ENCODE measurements at regions not wholly inside any gene's neighbourhood (a gene's known extent, or its start where the extent isn't known, plus 50 kb on each side); places are given as distances from the start of the nearest gene placed in this dataset.

GRCh38 chr11:100459811-100460210 is 227.3 kb upstream of the ARHGAP42 start:
- no peak for DNase-seq (ENCODE audit: low read depth)
- TF ChIP-seq CTCF (IDR thresholded peaks at IDR 0.05; ENCODE audit: low read depth, low read length, missing control alignments) = no peak
- in situ Hi-C loops (cut with HindIII; ENCODE audit: low sequenced_read_pairs) = no loop called here
- H3K4me3 ChIP-seq (ENCODE audit: low read depth, low read length) = no peak overlapping the region

- in situ Hi-C loops (cut with HindIII; ENCODE audit: low sequenced_read_pairs) = no loop called here
- no peak for DNase-seq (ENCODE audit: low read depth)
- H3K4me3 ChIP-seq (ENCODE audit: low read depth, low read length) = no peak overlapping the region
- TF ChIP-seq CTCF (IDR thresholded peaks at IDR 0.05; ENCODE audit: low read depth, low read length, missing control alignments) = no peak
Observed at GRCh38 chr11:100460426-100460825, 226.7 kb upstream of the ARHGAP42 start.

GRCh38 chr11:100467821-100468508 is 219.1 kb upstream of the ARHGAP42 start:
- TF ChIP-seq CTCF (IDR thresholded peaks at IDR 0.05; ENCODE audit: low read depth, low read length, missing control alignments) = no peak
- no peak overlapping the region for H3K4me3 ChIP-seq (ENCODE audit: low read depth, low read length)
- in situ Hi-C loops (cut with HindIII; ENCODE audit: low sequenced_read_pairs) = loop anchor here (5.0 kb wide), 1 partner anchor 39 kb away; no protein-coding TSS in a partner anchor
- no peak for DNase-seq (ENCODE audit: low read depth)

DNA sequence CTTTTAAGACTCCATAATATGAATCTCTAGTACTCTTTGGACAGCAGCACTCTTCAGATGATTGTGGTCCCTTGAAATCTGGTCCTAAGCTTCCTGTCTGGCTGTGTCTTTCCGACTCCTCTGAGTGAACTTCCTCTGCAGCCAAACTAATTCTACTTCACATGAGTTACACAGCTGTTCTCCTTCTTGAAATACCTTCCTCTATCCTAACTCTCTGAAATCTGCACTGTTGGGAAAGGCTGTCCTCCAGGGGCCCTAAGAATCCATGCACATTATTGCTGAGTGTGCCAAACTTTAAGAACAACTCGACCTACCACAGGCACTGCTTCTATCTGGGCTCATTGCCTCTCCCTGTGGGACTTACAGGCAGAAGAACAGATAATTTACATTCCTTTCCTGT is 217.3 kb upstream of the ARHGAP42 start:
- in situ Hi-C loops (cut with HindIII; ENCODE audit: low sequenced_read_pairs) = loop anchor here (5.0 kb wide), 1 partner anchor 37 kb away; no protein-coding TSS in a partner anchor
- H3K4me3 ChIP-seq (ENCODE audit: low read depth, low read length) = no peak overlapping the region
- no peak for DNase-seq (ENCODE audit: low read depth)
- TF ChIP-seq CTCF (IDR thresholded peaks at IDR 0.05; ENCODE audit: low read depth, low read length, missing control alignments) = no peak

- no peak for DNase-seq (ENCODE audit: low read depth)
- TF ChIP-seq CTCF (IDR thresholded peaks at IDR 0.05; ENCODE audit: low read depth, low read length, missing control alignments) = no peak
- H3K4me3 ChIP-seq (ENCODE audit: low read depth, low read length) = no peak overlapping the region
- in situ Hi-C loops (cut with HindIII; ENCODE audit: low sequenced_read_pairs) = no loop called here
Observed at GRCh38 chr11:100472727-100473389, 214.2 kb upstream of the ARHGAP42 start.

DNA sequence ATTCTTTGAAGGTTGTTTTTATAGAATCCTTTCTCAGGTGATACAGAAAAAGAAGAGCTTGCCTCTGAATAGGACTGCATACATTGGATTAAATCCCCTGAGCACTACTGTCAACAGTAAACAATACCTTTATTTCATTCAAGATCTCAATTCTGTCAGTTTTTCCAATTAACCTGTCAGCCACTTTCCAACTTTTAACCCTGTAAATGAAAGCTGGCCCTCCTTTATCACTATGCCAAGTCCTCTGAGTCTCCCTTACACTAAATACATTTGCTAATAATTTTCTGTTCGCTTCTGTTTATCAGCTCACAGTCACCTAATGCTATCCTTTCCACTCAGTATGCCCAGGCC is 213.7 kb upstream of the ARHGAP42 start:
- in situ Hi-C loops (cut with HindIII; ENCODE audit: low sequenced_read_pairs) = no loop called here
- no peak for DNase-seq (ENCODE audit: low read depth)
- no peak for TF ChIP-seq CTCF (IDR thresholded peaks at IDR 0.05; ENCODE audit: low read depth, low read length, missing control alignments)
- no peak overlapping the region for H3K4me3 ChIP-seq (ENCODE audit: low read depth, low read length)

All from astrocyte of the cerebellum (primary cell).